ENCODE measurements at regions not wholly inside any gene's neighbourhood (a gene's known extent, or its start where the extent isn't known, plus 50 kb on each side); places are given as distances from the start of the nearest gene placed in this dataset.
"Not testable (repeated sequence)": the region's sequence is repeated elsewhere in the genome, so short reads cannot be mapped to it uniquely, and the experiment has no call there.

GRCh38 chr20:19876828-19877460 is 118.9 kb downstream of the RIN2 start:
- intact Hi-C loops (cut with DNase I), result no loop called here
- H3K4me1 ChIP-seq, result no peaks in the 10 kb centered on the region
- H3K27ac ChIP-seq, result no peak overlapping the region
- TF ChIP-seq, protein P1, sequence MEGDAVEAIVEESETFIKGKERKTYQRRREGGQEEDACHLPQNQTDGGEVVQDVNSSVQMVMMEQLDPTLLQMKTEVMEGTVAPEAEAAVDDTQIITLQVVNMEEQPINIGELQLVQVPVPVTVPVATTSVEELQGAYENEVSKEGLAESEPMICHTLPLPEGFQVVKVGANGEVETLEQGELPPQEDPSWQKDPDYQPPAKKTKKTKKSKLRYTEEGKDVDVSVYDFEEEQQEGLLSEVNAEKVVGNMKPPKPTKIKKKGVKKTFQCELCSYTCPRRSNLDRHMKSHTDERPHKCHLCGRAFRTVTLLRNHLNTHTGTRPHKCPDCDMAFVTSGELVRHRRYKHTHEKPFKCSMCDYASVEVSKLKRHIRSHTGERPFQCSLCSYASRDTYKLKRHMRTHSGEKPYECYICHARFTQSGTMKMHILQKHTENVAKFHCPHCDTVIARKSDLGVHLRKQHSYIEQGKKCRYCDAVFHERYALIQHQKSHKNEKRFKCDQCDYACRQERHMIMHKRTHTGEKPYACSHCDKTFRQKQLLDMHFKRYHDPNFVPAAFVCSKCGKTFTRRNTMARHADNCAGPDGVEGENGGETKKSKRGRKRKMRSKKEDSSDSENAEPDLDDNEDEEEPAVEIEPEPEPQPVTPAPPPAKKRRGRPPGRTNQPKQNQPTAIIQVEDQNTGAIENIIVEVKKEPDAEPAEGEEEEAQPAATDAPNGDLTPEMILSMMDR (IDR thresholded peaks at IDR 0.05), result no peak
- no peaks in the 10 kb centered on the region for H3K9me3 ChIP-seq
- H3K9ac ChIP-seq (ENCODE audit: low read depth in 2 of 2, low read length in 2 of 2), result no peak overlapping the region
- no peak overlapping the region for H3K4me3 ChIP-seq
- H3K36me3 ChIP-seq, result no peaks in the 10 kb centered on the region
- no peak for DNase-seq
- no peaks in the 10 kb centered on the region for H3K27me3 ChIP-seq

DNA sequence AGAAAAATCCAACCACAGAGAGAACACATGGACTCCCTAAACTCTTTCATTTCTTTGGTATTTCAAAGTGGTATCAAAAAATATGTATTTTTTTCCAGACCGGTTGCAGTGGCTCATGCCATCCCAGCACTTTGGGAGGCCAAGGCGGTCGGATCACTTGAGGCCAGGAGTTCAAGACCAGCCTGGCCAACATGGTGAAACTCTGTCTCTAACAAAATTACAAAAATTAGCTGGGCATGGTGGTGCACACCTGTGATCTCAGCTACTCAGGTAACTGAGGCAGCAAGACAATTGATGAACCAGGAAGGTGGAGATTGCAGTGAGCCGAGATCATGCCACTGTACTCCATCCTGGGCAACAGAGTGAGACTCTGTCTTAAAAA is 121.8 kb downstream of the RIN2 start:
- H3K27ac ChIP-seq, result peak overlapping the region; percentile 69
- H3K4me1 ChIP-seq; H3K9me3 ChIP-seq; H3K27me3 ChIP-seq; H3K4me3 ChIP-seq; intact Hi-C loops (cut with DNase I); DNase-seq; H3K9ac ChIP-seq (ENCODE audit: low read depth in 2 of 2, low read length in 2 of 2); H3K36me3 ChIP-seq: not testable (repeated sequence)

DNA sequence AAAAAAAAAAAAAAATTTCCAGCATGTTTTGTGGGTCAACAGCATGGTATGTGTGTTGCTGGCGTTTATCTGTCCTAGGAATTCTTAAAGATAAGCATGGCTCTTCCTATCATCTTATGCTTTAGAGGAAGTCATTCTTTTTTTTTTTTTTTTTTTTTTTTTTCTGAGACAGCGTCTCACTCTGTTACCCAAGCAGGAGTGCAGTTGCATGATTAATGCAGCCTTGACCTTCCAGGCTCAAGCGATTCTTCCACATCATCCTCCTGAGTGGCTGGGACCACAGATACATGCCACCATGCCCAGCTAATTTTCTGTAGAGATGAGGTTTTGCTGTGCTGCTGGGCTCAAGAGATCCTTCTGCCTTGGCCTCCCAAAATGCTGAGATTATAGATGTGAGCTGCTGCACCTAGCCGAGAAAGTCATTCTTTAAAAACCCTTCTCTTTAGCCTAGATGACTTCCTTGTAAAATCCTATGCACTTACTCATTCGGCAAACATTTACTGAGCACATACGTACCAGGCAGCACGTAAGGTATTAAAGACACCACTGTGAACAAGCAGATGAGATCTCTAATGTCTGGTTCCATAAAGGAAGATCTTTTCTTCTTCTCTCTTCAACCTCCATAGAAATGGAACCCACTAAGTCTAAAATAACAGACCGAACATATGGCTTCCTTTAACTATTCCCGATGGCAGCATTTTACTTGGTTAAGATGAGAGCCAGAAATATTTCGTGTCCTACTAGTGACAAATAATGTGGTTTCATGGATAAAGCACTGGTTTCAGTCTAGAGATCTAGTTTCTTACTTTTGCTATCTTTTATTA is 122.4 kb downstream of the RIN2 start:
- intact Hi-C loops (cut with DNase I), result no loop called here
- H3K9me3 ChIP-seq, result no peaks in the 10 kb centered on the region
- H3K36me3 ChIP-seq, result no peaks in the 10 kb centered on the region
- H3K4me1 ChIP-seq, result no peaks in the 10 kb centered on the region
- no peaks in the 10 kb centered on the region for H3K27me3 ChIP-seq
- H3K4me3 ChIP-seq, result no peak overlapping the region
- H3K9ac ChIP-seq (ENCODE audit: low read depth in 2 of 2, low read length in 2 of 2), result peak overlapping the region in 1 of 2 donors; percentile 38
- DNase-seq, result peak; percentile 54
- TF ChIP-seq, protein P1 (IDR thresholded peaks at IDR 0.05), result no peak
- H3K27ac ChIP-seq, result peak overlapping the region; percentile 69

DNA sequence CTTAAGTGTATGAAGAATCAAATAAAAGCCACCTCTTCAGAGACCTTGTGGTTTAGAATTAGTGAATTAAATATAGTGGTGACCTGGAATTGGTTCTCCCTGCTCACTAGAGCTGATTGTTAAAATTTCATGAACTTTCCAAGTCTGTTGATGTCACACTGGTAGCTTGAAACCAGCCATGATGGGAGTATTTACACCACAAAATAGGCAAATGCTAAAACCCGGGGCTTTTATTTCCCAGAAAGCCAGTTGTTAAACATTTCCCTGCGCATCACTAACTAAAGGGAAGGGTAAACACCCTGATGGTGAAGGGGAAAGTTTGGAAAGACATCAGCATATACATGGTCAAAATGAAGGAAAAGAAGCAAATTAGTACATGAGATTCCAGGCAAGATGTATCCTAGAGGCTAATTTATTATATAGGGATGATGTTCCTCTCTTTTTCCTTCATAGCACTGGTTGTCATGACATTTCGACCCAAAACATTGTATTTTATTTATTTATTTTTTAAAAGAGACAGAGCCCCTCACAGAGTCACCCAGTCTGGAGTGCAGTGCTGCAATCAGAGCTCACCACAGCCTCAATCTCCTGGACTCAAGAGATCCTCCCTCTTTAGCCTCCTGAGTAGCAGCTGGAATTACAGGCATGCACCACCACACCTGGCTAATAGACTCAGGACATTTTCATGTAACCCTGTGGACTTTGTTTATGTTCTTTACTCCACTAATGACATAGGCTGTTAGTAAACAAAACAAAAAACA is 123.2 kb downstream of the RIN2 start:
- Histone ChIP-seq H3K4me1 (no peaks in the 10 kb centered on the region), H3K9ac (ENCODE audit: low read depth in 2 of 2, low read length in 2 of 2) (no peak overlapping the region), H3K9me3 (no peaks in the 10 kb centered on the region), H3K36me3 (no peaks in the 10 kb centered on the region), H3K27ac (peak overlapping the region; percentile 69), H3K4me3 (no peak overlapping the region), H3K27me3 (no peaks in the 10 kb centered on the region)
- TF ChIP-seq, protein P1 (IDR thresholded peaks at IDR 0.05), result no peak
- intact Hi-C loops (cut with DNase I), result no loop called here
- no peak for DNase-seq

DNA sequence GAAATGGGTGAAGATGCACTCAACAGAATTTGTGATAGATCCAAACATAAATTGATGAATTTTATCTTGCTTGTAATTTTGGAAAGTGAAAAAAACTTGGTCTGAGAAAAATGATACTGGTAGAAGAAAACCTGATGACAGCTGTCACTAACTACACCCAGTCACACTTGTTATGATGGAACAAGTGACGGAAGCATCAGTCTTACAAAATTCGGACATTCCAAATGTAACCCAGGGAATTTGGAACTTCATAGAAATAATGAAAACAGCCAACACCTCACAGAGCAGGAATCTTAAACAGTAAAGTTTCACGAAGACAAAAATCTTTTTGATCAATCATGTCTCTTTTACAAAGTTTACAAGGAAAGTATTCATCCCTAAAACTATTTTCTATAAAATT is 123.9 kb downstream of the RIN2 start:
- Histone ChIP-seq H3K27ac (no peak overlapping the region), H3K9me3 (no peaks in the 10 kb centered on the region), H3K36me3 (no peaks in the 10 kb centered on the region), H3K4me3 (no peak overlapping the region), H3K9ac (ENCODE audit: low read depth in 2 of 2, low read length in 2 of 2) (no peak overlapping the region), H3K27me3 (no peaks in the 10 kb centered on the region), H3K4me1 (no peaks in the 10 kb centered on the region)
- DNase-seq, result no peak
- intact Hi-C loops (cut with DNase I), result no loop called here
- TF ChIP-seq, protein P1 (IDR thresholded peaks at IDR 0.05), result no peak

Measured in colonic mucosa (tissue), 4 donors.